DMS53 (cell line): ENCODE measurements at regions not wholly inside any gene's neighbourhood (a gene's known extent, or its start where the extent isn't known, plus 50 kb on each side); places are given as distances from the start of the nearest gene placed in this dataset.
"Not testable (repeated sequence)": the region's sequence is repeated elsewhere in the genome, so short reads cannot be mapped to it uniquely, and the experiment has no call there.

Experiments used
- DNase-seq: peaks from one replicate; lab custom pipeline; 2025; lab: John Stamatoyannopoulos, UW

DNA sequence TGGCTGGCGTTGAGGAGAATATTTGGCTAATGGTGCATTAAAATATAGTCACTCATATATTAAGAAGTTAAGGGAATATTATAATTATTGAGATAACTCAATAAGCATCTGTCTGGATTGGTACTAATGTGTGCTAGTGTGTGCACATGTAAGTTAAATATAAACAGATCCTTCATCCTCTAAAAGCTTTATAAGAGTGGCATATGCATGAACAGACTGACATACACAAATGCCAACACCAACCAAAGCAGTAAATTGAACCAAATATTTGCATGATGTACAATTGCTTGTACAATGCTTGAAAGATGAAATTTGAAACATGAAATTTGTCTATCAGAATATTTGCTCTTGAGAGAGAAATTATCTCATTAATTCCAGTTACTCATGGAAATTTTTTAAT, 344.9 kb downstream of the ADGRL2 start:
- no peak for DNase-seq

DNA sequence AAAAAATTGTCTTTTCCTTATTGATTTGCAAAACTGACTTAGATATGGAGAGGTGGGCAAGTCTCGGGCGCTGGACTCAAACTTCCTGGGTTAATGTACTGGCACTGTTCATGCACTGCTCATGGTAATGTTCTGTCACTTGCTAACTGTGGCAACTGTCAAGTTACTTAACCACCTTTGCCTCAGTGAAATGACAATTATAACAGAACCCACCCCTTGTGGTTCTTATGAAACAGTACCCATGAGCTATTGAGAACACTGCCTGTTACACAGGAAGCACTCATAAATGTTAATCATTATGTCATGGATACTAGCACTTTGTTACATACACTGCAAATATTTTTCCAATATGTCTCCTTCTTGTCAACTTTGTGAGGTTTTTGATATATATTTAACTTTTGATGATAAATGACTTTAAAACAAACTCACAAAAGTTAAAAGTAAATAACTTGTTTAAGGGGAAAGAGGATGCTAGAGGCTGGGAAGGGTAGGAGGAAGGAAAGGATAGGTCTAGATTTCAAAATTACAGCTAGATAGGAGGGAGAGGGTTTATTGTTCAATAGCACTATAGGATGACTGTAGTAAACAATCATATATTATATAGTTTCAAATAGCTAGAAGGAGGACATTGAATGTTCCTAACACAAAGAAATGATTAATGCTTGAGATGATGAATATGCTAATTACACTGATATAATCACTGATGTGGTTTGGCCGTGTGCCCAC, 342.5 kb downstream of the ADGRL2 start:
- peak; percentile 15 for DNase-seq

DNA sequence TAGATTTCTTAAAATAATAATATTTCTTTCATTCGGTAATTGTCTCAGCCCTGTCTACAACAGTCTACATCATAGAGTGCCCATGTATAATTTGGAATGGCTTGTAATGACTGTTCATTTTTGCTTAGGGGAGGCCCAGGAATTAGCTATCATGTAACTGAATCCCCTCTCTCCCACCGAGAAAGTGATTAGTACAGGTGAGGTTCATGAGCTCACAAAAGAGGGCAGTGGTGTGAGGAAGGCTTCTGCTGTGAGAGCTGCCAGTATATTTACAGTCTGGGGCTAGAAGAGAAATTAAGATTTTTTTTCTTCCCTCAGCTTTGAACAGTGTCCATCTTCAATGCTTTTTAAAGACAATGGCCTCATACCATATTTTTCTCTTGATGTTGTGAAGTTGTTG, 340.7 kb downstream of the ADGRL2 start:
- DNase-seq: no peak

DNA sequence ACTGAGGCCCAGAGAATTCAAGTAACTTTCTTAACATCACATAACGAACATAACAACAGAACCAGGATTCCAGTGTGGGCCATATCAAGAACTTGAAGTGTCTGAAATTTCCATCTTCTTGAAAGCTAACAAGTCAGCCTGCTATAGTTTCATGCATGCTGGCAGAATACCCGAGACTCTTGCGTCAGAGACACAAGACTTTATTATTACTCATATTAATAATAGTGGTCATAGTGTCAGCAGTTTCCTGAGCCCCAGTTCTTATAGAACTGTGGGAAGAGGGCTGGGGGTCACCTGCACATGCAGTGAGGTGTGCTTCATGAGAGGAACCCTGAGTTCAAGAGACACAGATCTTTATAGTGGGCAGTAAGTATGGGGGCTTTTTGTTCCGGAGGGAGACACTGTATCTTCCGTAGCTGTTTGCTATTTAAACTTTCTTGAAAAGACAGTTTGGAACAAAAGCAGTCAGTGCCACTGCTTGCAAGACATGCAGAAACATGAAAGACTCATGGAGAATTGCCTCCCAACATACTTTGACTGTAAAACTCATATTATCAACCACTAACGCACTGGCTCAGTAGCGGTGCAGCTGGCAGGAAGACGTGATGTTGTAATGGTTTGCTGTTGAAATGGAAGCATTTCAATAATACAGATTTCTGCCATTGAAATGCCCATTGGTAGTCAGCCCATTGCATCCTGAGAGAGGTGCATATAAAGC, 339.2 kb downstream of the ADGRL2 start:
- DNase-seq: no peak

- not testable (repeated sequence) for DNase-seq
These were observed 335.6 kb downstream of the ADGRL2 start for GRCh38 chr1:82136351-82136750.

DNA sequence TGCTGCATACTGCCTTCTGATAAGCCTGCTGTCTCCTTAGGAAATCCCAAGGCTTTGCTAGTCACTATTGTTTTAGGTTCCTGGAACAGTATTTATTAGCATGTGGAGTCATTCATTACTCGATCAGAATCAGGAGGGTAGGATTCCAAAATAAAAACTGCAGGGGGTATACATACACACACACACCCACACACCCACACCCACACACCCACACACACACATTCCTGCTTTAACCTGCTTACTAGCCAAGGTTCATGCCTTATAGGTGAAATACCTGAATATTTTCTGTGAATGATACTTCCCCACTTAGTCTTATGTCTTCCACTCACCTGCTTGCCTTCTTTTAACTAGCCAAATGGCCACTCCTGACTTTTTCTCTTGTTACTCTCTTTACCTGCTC, 325.1 kb downstream of the ADGRL2 start:
- DNase-seq: no peak

DNA sequence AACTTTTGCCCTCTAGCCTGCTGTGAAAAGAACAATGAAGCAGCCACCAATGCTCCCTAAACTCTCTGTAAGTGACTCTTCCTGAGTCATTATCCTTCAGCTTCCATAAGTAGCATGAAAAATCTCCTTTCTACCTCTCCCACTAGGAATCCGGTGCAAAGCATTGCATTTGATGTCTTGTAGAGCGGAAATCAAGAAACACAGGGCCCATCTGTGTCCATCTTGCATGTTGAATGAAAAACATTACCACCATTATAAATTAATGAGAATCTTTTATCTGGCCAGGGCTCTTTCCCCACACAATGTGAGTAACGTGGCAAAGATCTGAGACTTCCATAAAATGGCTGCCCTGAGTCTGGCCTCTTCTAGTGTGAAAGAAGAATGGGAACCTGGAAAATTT, 324.4 kb downstream of the ADGRL2 start:
- no peak for DNase-seq

DNA sequence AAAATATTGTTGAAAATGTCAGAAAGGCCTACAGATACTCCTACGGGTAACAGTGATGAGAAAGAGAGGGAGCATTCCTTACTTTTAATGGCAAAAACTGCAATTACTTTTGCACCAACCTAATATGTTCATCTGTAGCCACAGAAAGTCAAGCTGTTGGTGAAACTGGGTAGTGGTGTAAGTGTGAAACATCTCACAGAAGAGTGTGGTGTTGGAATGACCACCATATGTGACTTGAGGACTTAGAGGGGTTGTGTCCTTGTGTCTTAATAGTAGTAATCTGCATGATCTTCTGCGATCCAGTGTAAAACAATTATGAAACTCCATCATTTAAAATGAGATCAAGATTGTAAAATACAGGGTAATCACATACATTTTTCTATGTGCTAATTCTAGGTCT, 320.7 kb downstream of the ADGRL2 start:
- no peak for DNase-seq

GRCh38 chr1:82116105-82116504, 315.4 kb downstream of the ADGRL2 start:
- DNase-seq: no peak

- no peak for DNase-seq
These were observed 314.2 kb downstream of the ADGRL2 start for GRCh38 chr1:82114887-82115286.

DNA sequence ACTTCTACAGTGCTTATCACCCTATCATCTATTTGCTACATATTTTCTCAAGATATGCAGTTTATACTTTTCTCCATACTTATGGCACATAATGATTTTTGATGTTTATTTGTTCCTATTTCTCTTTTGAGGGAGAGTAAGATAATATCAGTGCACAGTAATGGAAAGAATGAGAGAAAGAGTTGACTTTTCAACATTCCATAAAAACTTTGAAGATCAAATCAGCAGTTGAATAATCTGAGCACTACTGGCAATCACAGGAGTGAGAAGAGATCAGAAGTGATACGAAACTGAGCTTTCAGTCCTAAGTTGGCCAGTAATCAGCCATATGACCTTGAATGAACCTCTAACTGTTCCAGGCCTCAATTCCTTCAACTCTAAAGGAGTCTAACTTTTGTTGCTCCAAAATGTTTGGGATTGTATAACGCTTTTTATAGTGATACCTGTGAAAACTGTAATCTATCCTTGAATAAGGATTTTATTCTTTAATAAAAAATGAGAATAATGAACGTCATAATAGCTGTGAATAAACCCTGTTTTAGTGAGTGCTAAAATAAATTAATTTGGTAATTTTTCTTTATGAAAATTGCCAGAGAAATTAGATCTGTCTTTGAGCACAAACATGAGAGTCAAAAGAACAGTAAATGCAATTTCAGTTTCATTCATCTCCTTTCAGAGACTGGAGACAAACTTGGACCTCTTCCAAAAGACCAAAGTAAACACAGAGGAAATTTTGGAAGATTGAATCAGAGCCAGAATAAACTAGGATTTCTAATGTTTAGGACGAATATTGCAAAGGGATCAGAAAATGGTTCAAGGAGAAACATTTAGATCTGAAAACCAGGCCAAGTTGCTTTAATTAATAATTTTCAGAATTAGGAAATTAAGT, 309.9 kb downstream of the ADGRL2 start:
- DNase-seq: no peak

DNA sequence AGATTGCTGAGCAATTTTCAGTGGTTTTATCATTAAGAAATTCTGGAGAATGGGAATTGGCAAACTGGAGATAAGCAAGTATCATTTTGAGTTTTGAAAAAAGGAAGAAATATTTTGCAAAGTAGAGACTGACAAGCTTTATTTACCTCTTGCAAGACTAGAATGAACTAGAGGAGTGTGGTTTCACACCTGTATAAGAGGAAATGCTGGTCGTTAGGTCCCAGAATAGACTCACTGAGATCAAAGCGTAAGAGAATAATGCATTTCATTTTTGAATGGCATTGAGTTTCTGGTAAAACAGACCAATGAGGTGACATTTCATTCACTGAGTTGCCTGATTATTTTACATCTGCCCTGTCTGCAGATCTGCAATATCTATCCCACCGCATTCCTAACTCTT, 308.1 kb downstream of the ADGRL2 start:
- no peak for DNase-seq

- no peak for DNase-seq
These were observed 305.9 kb downstream of the ADGRL2 start for GRCh38 chr1:82106672-82107071.

GRCh38 chr1:82099170-82099569, 298.4 kb downstream of the ADGRL2 start:
- DNase-seq: peak; percentile 28

- DNase-seq: no peak
These were observed 293.4 kb downstream of the ADGRL2 start for GRCh38 chr1:82094136-82094535.

DNA sequence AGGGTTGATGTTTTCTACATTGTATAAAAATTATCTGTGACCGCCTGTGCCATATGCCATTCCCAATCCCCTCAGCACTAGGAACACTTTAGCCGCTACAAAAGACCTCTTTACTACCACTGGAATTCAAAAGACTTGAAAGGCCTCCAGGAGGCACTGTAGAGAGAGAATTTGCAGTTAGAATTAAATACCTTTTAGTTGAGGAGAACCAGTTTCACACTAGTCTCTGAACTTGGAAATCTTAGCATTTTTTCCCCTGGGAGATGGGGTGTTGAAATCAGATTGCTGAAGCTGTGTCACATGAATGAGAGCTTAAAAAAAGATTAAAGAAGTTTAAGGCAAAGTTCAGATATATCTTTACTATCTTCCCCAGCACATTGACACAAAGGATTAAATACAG, 291.0 kb downstream of the ADGRL2 start:
- DNase-seq: no peak

DNA sequence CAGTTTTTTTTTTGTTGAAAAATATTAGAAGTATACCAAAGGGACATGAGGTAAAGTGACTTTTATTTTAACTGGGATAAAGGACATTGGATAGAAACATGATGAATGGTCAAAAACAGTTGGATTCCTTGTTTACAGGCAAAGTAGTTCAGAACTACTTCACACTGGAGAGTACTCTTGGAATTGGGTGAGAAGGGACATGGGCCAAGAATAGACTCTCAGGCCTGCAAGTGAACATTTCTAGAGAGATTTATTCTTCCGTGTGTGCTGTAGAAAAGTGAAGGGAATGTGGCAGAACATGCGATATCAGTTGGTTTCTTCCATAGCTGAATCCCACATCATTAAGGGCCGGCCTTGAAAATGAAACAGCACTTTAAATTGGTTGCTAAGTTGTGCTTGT, 290.5 kb downstream of the ADGRL2 start:
- DNase-seq: no peak

DNA sequence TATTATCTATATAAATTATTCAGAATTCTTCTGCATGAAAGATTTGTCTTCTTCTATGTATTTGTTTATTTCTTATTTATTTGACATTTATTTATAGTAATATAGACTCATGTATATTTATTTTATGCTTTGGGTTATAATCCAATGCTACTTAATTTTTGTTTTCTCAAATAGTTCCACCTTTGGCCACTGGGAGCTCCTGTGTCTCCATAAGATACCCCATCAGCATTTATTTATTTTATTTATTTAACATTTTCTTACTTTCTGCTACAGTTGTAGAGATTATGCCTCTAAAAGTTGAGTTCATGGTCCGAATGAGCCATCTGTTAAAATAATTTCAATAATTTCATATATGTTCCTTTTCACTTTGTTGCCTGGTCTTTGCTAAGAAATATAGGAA, 289.4 kb downstream of the ADGRL2 start:
- DNase-seq: peak; percentile 47

- no peak for DNase-seq
These were observed 286.0 kb downstream of the ADGRL2 start for GRCh38 chr1:82086739-82087138.

DNA sequence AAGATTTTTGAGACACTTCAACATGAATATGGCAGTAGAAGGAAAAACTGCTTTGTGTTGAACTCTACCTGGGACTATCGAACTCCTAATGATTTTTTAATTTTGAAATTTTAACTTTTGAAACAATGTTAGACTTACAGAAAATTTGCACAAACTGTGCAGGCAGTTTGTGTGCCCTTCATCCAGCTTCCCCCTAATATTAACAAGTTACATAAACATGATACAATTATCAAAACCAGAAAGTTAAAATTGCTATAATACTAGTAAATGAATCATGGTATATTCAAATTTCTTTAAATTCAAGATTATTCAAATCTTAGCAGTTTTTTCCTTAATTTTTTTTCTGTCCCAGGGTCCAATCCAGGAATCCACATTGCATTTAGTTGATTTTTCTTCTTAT, 278.9 kb downstream of the ADGRL2 start:
- DNase-seq: no peak

DNA sequence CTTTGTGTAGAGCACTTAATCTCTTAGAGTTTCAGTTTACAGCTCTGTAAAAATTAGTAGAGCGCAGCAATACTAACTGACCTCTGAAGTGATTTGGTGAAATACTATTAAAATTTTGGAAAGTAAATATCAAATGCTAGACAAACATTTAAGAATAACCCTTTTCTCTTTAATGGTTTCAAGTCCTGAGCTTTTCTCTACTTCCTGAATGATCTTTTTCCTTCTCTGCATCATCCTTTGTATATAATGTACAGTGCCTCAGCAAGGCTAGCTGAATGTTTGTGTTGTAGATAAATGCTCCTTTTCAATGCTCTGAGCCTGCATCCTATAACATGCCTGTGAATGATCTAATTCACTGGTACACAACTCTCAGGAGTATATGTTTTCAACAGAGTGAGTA, 272.9 kb downstream of the ADGRL2 start:
- no peak for DNase-seq

DNA sequence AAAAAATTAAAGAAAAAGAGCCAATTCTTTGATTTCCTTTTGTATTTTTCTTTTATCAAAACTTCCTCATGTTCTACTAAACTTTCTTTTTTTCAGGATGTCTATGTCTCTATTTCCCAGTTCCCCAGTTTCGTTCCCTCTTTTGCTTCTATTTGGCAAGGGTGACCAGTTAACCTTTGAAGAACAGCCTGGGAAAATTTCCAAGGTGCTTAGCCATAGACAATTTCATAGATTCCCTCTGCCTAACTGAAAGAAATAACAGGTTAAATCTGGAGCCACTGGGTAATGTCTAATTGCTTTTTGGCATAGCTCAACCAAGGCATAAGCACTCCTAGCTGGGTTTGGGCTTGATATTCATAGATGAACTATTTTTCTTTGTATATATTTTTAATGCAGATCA, 272.3 kb downstream of the ADGRL2 start:
- no peak for DNase-seq

- DNase-seq: no peak
These were observed 265.2 kb downstream of the ADGRL2 start for GRCh38 chr1:82065916-82066315.
